OCI-LY1 (cell line): ENCODE measurements at regions not wholly inside any gene's neighbourhood (a gene's known extent, or its start where the extent isn't known, plus 50 kb on each side); places are given as distances from the start of the nearest gene placed in this dataset.
"Not testable (repeated sequence)": the region's sequence is repeated elsewhere in the genome, so short reads cannot be mapped to it uniquely, and the experiment has no call there.

Source experiments
- CTCF ChIP-seq: fragments of 200-600 bp; sonication (generic), shearing (Covaris generic); IDR thresholded peaks from 2 replicates; pipeline ENCODE4 v1.5.1; 2017; ENCODE audit warnings: mild to moderate bottlenecking, antibody characterized with exemption, low read length, moderate library complexity, mixed read lengths
- EZH2 ChIP-seq: fragments of 200-600 bp; sonication (generic), shearing (Covaris generic); IDR thresholded peaks from 2 replicates; pipeline ENCODE4 v1.8.0; 2017; ENCODE audit warnings: borderline replicate concordance, mixed run types, mild to moderate bottlenecking, antibody characterized with exemption, low read length, moderate library complexity, mixed read lengths

- TF ChIP-seq CTCF, EZH2: not testable (repeated sequence)
Measured at GRCh38 chr20:60199132-60199531, 240.9 kb downstream of the CDH26 start.
